Thymus (tissue), 11 donors: ENCODE measurements at regions not wholly inside any gene's neighbourhood (a gene's known extent, or its start where the extent isn't known, plus 50 kb on each side); places are given as distances from the start of the nearest gene placed in this dataset.
A peak's percentile ranks its signal among the peaks of the same experiment; 100 is the strongest.

ENCODE experiments used
- DNase-seq, 9 donors: peaks; one replicate each; pipeline ENCODE4 v3.0.0-alpha.2; 2013; ENCODE audit warnings: low spot score in 9 of 9, low read depth in 6 of 9, missing footprints in 1 of 9
- H3K27ac ChIP-seq, 2 donors: one replicate each; pipeline ENCODE4 v1.5.1; 2013; ENCODE audit warnings: control low read depth in 1 of 2, low read depth in 1 of 2, low read length in 1 of 2, mild to moderate bottlenecking in 1 of 2, moderate library complexity in 1 of 2
- H3K27me3 ChIP-seq, 2 donors: one replicate each; pipeline ENCODE4 v1.5.1; 2013; ENCODE audit warnings: low read length in 1 of 2; ENCODE audit not compliant: control insufficient read depth in 2 of 2, insufficient read depth in 1 of 2
- H3K36me3 ChIP-seq, 2 donors: one replicate each; pipeline ENCODE4 v1.5.1; 2013; ENCODE audit warnings: low read length in 1 of 2, mild to moderate bottlenecking in 1 of 2, moderate library complexity in 1 of 2; ENCODE audit not compliant: control insufficient read depth in 2 of 2, insufficient read depth in 2 of 2
- H3K4me1 ChIP-seq, 2 donors: one replicate each; pipeline ENCODE4 v1.5.1; 2013; ENCODE audit warnings: low read length in 2 of 2; ENCODE audit not compliant: control insufficient read depth in 2 of 2, insufficient read depth in 2 of 2
- H3K4me3 ChIP-seq, 2 donors: one replicate each; pipeline ENCODE4 v1.5.1; 2013; ENCODE audit warnings: low read length in 2 of 2, control low read depth in 1 of 2, mild to moderate bottlenecking in 1 of 2
- H3K9me3 ChIP-seq, 2 donors: one replicate each; pipeline ENCODE4 v1.5.1; 2013; ENCODE audit warnings: low read length in 1 of 2, mild to moderate bottlenecking in 1 of 2; ENCODE audit not compliant: control insufficient read depth in 2 of 2, insufficient read depth in 1 of 2
- WGBS: extraction: QIAGEN DNeasy Blood & Tissue Kit; methylation state at CpG from one replicate; pipeline ENCODE4 v1.1.7; 2013; 5-methylcytosine and 5-hydroxymethylcytosine counted together
- donor health status: healthy.

DNA sequence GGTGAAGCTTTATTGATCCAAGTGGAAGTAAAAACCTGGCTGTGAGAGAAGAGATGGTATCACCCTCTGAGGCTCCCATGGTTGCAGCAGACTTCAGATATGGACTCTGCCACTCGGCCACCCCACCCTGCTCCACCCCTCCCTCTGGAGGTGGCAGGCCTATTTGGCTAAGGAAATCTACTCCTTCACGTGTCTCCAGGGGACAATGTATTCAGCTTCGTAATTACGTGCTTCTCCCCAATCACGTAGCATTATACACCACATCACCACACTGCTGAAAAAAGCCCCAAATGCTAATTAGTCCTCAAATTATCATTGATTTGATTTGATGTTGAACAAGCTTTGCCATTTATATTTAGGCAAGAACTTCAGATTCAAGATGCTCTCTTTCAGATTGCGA, 220.7 kb downstream of the OMA1 start:
- H3K4me3 ChIP-seq = no peak overlapping the region
- H3K27ac ChIP-seq = no peak overlapping the region
- H3K27me3 ChIP-seq = no peaks in the 10 kb centered on the region
- WGBS = 83% methylated on average over 6 of the region's 6 CpGs
- H3K36me3 ChIP-seq = no peaks in the 10 kb centered on the region
- no peak for DNase-seq
- peaks cover 2 to 8% of the 10 kb centered on the region in 2 donors for H3K4me1 ChIP-seq
- peaks cover 2 to 5% of the 10 kb centered on the region in 2 donors for H3K9me3 ChIP-seq

GRCh38 chr1:58324558-58324957, 222.0 kb downstream of the OMA1 start:
- no peaks in the 10 kb centered on the region for H3K27me3 ChIP-seq
- no peak overlapping the region for H3K4me3 ChIP-seq
- DNase-seq = peak; percentile 44 to 81 (median 64)
- H3K4me1 ChIP-seq = peaks cover 2 to 8% of the 10 kb centered on the region in 2 donors
- H3K36me3 ChIP-seq = no peaks in the 10 kb centered on the region
- H3K9me3 ChIP-seq = peaks cover 2 to 5% of the 10 kb centered on the region in 2 donors
- H3K27ac ChIP-seq = peak overlapping the region; percentile 77 to 82
- WGBS = 47% methylated on average over 2 of the region's 2 CpGs

DNA sequence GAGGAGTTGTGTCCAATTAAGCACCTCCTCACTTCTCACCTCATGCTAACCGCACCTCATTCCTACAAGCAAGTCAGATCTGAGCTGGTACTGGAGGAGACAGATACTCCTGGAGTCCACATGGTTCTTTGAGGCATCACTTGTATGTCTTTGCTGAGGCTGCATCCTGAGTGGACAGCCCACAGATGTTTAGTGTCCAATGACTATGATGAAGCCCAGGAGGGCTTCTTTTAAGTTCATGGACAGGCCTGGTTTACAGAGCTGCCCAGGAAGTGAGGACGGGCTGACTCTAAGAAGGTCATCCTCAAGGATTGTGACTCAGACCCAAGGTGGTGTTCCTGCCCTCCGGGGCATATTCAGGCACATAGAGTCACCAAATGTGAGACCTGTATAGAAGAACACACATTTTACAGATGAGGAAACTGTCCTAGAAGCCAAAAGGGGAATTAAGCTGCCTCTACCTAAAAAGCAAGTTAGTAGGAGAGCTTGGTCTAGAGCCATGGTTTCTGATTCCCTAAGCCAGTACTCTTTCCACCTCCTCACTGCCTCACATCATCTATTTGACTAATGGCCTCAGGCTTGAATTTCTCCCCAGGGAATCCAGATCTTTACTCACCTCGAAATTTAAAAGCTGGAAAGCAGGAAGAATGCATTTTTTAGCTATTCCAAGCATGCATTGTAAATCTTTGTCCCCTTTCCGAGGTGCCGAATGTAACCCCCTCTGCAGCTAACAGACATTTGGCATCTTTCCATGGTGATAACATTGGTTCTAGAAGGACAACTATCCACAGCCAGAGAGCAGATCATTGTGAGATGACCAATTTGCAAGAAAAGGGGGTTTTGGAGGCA, 228.1 kb downstream of the OMA1 start:
- Histone ChIP-seq H3K4me3 (no peak overlapping the region), H3K27me3 (no peaks in the 10 kb centered on the region), H3K9me3 (peaks cover 2 to 5% of the 10 kb centered on the region in 2 donors), H3K36me3 (no peaks in the 10 kb centered on the region), H3K27ac (no peak overlapping the region), H3K4me1 (no peaks in the 10 kb centered on the region)
- no peak for DNase-seq
- WGBS = 81% methylated on average over 6 of the region's 6 CpGs

- Histone ChIP-seq H3K27ac (no peak overlapping the region), H3K9me3 (peaks cover 2 to 5% of the 10 kb centered on the region in 2 donors), H3K27me3 (no peaks in the 10 kb centered on the region), H3K36me3 (no peaks in the 10 kb centered on the region), H3K4me3 (no peak overlapping the region), H3K4me1 (no peaks in the 10 kb centered on the region)
- WGBS = 88% methylated on average over 1 of the region's 1 CpG
- no peak for DNase-seq
Measured at GRCh38 chr1:58317694-58318093, 228.8 kb downstream of the OMA1 start.

DNA sequence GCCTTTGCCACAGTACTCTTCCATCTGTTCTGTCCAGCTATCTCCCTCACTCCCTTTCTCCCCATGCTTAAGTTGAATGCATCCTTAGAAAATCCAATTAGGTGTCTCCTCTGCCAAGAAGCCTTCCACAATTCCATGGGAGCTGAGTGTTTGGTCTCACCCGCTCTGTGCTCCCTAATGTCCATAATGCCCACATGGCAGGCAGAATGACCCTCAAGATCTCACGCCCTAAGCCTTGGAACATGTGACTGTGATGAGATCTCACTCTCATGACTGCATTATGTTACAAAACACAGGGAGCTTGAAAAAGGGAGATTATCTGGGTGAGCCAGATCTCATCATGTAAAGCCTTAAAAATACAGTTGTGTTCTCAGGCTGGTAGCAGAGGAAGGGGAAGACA, 229.4 kb downstream of the OMA1 start:
- Histone ChIP-seq H3K9me3 (peaks cover 2 to 5% of the 10 kb centered on the region in 2 donors), H3K4me1 (no peaks in the 10 kb centered on the region), H3K27me3 (no peaks in the 10 kb centered on the region), H3K4me3 (no peak overlapping the region), H3K27ac (no peak overlapping the region), H3K36me3 (no peaks in the 10 kb centered on the region)
- no peak for DNase-seq
- WGBS = 92% methylated on average over 2 of the region's 2 CpGs

- Histone ChIP-seq H3K27me3 (no peaks in the 10 kb centered on the region), H3K36me3 (no peaks in the 10 kb centered on the region), H3K9me3 (peaks cover 0 to under 1% of the 10 kb centered on the region in 2 donors), H3K4me3 (no peak overlapping the region), H3K27ac (no peak overlapping the region), H3K4me1 (no peaks in the 10 kb centered on the region)
- no peak for DNase-seq
Measured at GRCh38 chr1:58316141-58316540, 230.4 kb downstream of the OMA1 start.

DNA sequence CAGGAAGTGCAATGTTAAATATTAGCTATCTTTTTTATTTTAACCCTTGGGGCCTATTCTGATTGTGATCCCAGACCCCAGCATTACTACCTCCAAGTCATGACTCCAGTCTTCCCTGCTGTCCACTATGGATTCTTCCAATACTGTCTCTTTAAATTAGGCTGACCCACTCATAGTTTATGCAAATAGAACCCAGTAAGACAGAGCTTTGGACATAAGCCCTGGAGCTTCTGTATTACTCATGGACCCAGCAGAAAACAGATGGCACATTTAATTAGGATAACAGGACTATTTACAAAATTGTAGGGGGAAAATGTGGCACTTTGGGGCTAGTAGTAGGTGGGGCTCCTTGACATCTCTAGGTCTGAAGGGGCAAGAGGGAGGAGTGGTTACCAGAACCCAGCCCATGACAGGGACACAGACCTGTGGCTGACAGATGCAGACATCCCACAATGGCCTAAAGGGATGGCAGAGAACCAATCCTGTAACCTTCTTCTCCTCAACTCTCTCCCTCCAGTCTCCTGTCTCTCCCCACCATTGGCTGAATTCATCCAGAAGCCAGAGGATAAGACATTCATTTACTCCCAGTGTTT, 233.5 kb downstream of the OMA1 start:
- no peaks in the 10 kb centered on the region for H3K27me3 ChIP-seq
- no peaks in the 10 kb centered on the region for H3K4me1 ChIP-seq
- H3K36me3 ChIP-seq = no peaks in the 10 kb centered on the region
- H3K4me3 ChIP-seq = no peak overlapping the region
- H3K9me3 ChIP-seq = no peaks in the 10 kb centered on the region
- H3K27ac ChIP-seq = no peak overlapping the region
- DNase-seq = no peak

DNA sequence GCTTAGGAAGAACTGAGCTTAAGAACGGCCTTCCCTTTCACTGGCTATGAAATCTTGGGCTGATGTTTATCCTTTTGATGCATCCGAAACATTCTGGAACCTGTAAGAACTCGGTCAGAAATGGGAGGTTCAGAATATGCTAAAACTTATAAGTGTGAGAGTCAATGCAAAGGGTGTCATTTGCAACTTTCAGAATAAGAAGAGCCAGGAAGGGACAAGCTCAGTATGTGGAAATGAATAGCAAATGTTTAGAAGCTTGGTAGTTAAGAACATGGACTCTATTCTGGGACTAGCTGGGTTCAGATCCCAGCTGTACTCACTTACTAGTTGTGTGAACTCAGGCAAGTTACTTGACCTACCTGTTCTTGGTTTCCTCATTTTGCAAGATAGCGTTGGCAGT, 234.1 kb downstream of the OMA1 start:
- Histone ChIP-seq H3K27me3 (no peaks in the 10 kb centered on the region), H3K4me3 (no peak overlapping the region), H3K36me3 (no peaks in the 10 kb centered on the region), H3K27ac (no peak overlapping the region), H3K9me3 (no peaks in the 10 kb centered on the region), H3K4me1 (no peaks in the 10 kb centered on the region)
- WGBS = 85% methylated on average over 4 of the region's 4 CpGs
- no peak for DNase-seq

GRCh38 chr1:58310881-58311280, 235.6 kb downstream of the OMA1 start:
- Histone ChIP-seq H3K9me3 (no peaks in the 10 kb centered on the region), H3K36me3 (no peaks in the 10 kb centered on the region), H3K27ac (no peak overlapping the region), H3K27me3 (no peaks in the 10 kb centered on the region), H3K4me3 (no peak overlapping the region), H3K4me1 (no peaks in the 10 kb centered on the region)
- DNase-seq = no peak
- whole genome bisulfite sequencing = 88% methylated on average over 1 of the region's 1 CpG
